ENCODE measurements at regions not wholly inside any gene's neighbourhood (a gene's known extent, or its start where the extent isn't known, plus 50 kb on each side); places are given as distances from the start of the nearest gene placed in this dataset.

GRCh38 chr1:221632072-221632471, 109.8 kb downstream of the DUSP10 start:
- DNase-seq (ENCODE audit: low read depth) = no peak

- no peak for DNase-seq (ENCODE audit: low read depth)
Measured at GRCh38 chr1:221633841-221634409, 108.0 kb downstream of the DUSP10 start.

GRCh38 chr1:221634606-221635005, 107.3 kb downstream of the DUSP10 start:
- DNase-seq (ENCODE audit: low read depth) = no peak

GRCh38 chr1:221635305-221635704, 106.6 kb downstream of the DUSP10 start:
- DNase-seq (ENCODE audit: low read depth) = no peak

GRCh38 chr1:221636096-221636495, 105.8 kb downstream of the DUSP10 start:
- DNase-seq (ENCODE audit: low read depth) = no peak

GRCh38 chr1:221636967-221637366, 104.9 kb downstream of the DUSP10 start:
- no peak for DNase-seq (ENCODE audit: low read depth)

- DNase-seq (ENCODE audit: low read depth) = no peak
Measured at GRCh38 chr1:221637641-221638041, 104.2 kb downstream of the DUSP10 start.

GRCh38 chr1:221638595-221638994, 103.3 kb downstream of the DUSP10 start:
- no peak for DNase-seq (ENCODE audit: low read depth)

- DNase-seq (ENCODE audit: low read depth) = no peak
Measured at GRCh38 chr1:221641811-221642210, 100.1 kb downstream of the DUSP10 start.

- no peak for DNase-seq (ENCODE audit: low read depth)
Measured at GRCh38 chr1:221643404-221644144, 98.3 kb downstream of the DUSP10 start.

GRCh38 chr1:221644145-221644448, 97.8 kb downstream of the DUSP10 start:
- DNase-seq (ENCODE audit: low read depth) = no peak

GRCh38 chr1:221644663-221645258, 97.1 kb downstream of the DUSP10 start:
- DNase-seq (ENCODE audit: low read depth) = no peak

GRCh38 chr1:221648201-221648600, 93.7 kb downstream of the DUSP10 start:
- no peak for DNase-seq (ENCODE audit: low read depth)

All from stimulated activated CD8-positive, alpha-beta memory T cell treated with anti-CD3 and anti-CD28 coated beads, Interleukin-4, amount 100 ng/mL, for 24 hours (primary cell).